ENCODE measurements at regions not wholly inside any gene's neighbourhood (a gene's known extent, or its start where the extent isn't known, plus 50 kb on each side); places are given as distances from the start of the nearest gene placed in this dataset.

GRCh38 chr12:111063295-111064026 is 143.1 kb upstream of the MYL2 start:
- in situ Hi-C loops (cut with HindIII; ENCODE audit: low sequenced_read_pairs): no loop called here

GRCh38 chr12:111057701-111058425 is 137.5 kb upstream of the MYL2 start:
- in situ Hi-C loops (cut with HindIII; ENCODE audit: low sequenced_read_pairs): no loop called here

GRCh38 chr12:111056618-111057521 is 136.5 kb upstream of the MYL2 start:
- in situ Hi-C loops (cut with HindIII; ENCODE audit: low sequenced_read_pairs): no loop called here

- in situ Hi-C loops (cut with HindIII; ENCODE audit: low sequenced_read_pairs): no loop called here
These were observed 135.0 kb upstream of the MYL2 start for GRCh38 chr12:111055181-111055880.

GRCh38 chr12:111048991-111049390 is 128.6 kb upstream of the MYL2 start:
- in situ Hi-C loops (cut with HindIII; ENCODE audit: low sequenced_read_pairs): no loop called here

- in situ Hi-C loops (cut with HindIII; ENCODE audit: low sequenced_read_pairs): no loop called here
These were observed 126.5 kb upstream of the MYL2 start for GRCh38 chr12:111046896-111047295.

- in situ Hi-C loops (cut with HindIII; ENCODE audit: low sequenced_read_pairs): no loop called here
These were observed 125.6 kb upstream of the MYL2 start for GRCh38 chr12:111045941-111046340.

GRCh38 chr12:111041091-111041490 is 120.7 kb upstream of the MYL2 start:
- in situ Hi-C loops (cut with HindIII; ENCODE audit: low sequenced_read_pairs): no loop called here

GRCh38 chr12:111040690-111041089 is 120.3 kb upstream of the MYL2 start:
- in situ Hi-C loops (cut with HindIII; ENCODE audit: low sequenced_read_pairs): no loop called here

GRCh38 chr12:111038941-111039340 is 118.6 kb upstream of the MYL2 start:
- in situ Hi-C loops (cut with HindIII; ENCODE audit: low sequenced_read_pairs): no loop called here

GRCh38 chr12:111038077-111038476 is 117.7 kb upstream of the MYL2 start:
- in situ Hi-C loops (cut with HindIII; ENCODE audit: low sequenced_read_pairs): no loop called here

GRCh38 chr12:111037047-111037446 is 116.7 kb upstream of the MYL2 start:
- in situ Hi-C loops (cut with HindIII; ENCODE audit: low sequenced_read_pairs): no loop called here

GRCh38 chr12:111035578-111036301 is 115.4 kb upstream of the MYL2 start:
- in situ Hi-C loops (cut with HindIII; ENCODE audit: low sequenced_read_pairs): no loop called here

GRCh38 chr12:111034886-111035577 is 114.7 kb upstream of the MYL2 start:
- in situ Hi-C loops (cut with HindIII; ENCODE audit: low sequenced_read_pairs): no loop called here

GRCh38 chr12:111034083-111034885 is 113.9 kb upstream of the MYL2 start, which contains the start of gene CUX2:
CUX2 (plus strand) TSS chr12:111034165.
- in situ Hi-C loops (cut with HindIII; ENCODE audit: low sequenced_read_pairs): no loop called here

GRCh38 chr12:111033281-111034082 is 113.1 kb upstream of the MYL2 start:
- in situ Hi-C loops (cut with HindIII; ENCODE audit: low sequenced_read_pairs): no loop called here

- in situ Hi-C loops (cut with HindIII; ENCODE audit: low sequenced_read_pairs): no loop called here
These were observed 112.2 kb upstream of the MYL2 start for GRCh38 chr12:111032591-111032919.
